ENCODE measurements at regions not wholly inside any gene's neighbourhood (a gene's known extent, or its start where the extent isn't known, plus 50 kb on each side); places are given as distances from the start of the nearest gene placed in this dataset.

GRCh38 chr16:9627427-9627826, 536.0 kb downstream of the HAPSTR1 start:
- Histone ChIP-seq H3F3A (ENCODE audit: insufficient read depth) (no peaks in the 10 kb centered on the region), H2AFZ (ENCODE audit: low read depth, low read length, severe bottlenecking) (no peak overlapping the region), H3K4me3 (ENCODE audit: insufficient read depth, low read length, poor library complexity, severe bottlenecking) (no peak overlapping the region), H3K36me3 (ENCODE audit: low read length) (no peaks in the 10 kb centered on the region), H3K9me2 (replicated peaks; ENCODE audit: insufficient read depth, low read length) (no peaks in the 10 kb centered on the region), H3K9ac (ENCODE audit: low read length) (no peak overlapping the region), H3K27ac (ENCODE audit: low read depth, low read length) (no peak overlapping the region), H4K20me1 (ENCODE audit: low read depth, low read length) (no peaks in the 10 kb centered on the region), H3K79me2 (ENCODE audit: insufficient read depth, low read length) (no peaks in the 10 kb centered on the region), H3K4me2 (ENCODE audit: low read depth, low read length, poor library complexity, severe bottlenecking) (no peak overlapping the region), H3K27me3 (ENCODE audit: low read length) (no peaks in the 10 kb centered on the region), H3K9me3 (ENCODE audit: insufficient read depth, low read length) (no peaks in the 10 kb centered on the region)
- TF ChIP-seq CTCF (IDR thresholded peaks at IDR 0.05; ENCODE audit: insufficient read depth, low read length, poor library complexity, severe bottlenecking) = no peak
- no peak for TF ChIP-seq EZH2phosphoT487 (conservative IDR thresholded peaks at IDR 0.05; ENCODE audit: low read length)

- H3K9ac ChIP-seq (ENCODE audit: low read length) = no peak overlapping the region
- no peaks in the 10 kb centered on the region for H3K27me3 ChIP-seq (ENCODE audit: low read length)
- TF ChIP-seq CTCF (IDR thresholded peaks at IDR 0.05; ENCODE audit: insufficient read depth, low read length, poor library complexity, severe bottlenecking) = no peak
- TF ChIP-seq EZH2phosphoT487 (conservative IDR thresholded peaks at IDR 0.05; ENCODE audit: low read length) = no peak
- no peaks in the 10 kb centered on the region for H3K9me2 ChIP-seq (replicated peaks; ENCODE audit: insufficient read depth, low read length)
- H3K27ac ChIP-seq (ENCODE audit: low read depth, low read length) = no peak overlapping the region
- H3K79me2 ChIP-seq (ENCODE audit: insufficient read depth, low read length) = no peaks in the 10 kb centered on the region
- no peaks in the 10 kb centered on the region for H3F3A ChIP-seq (ENCODE audit: insufficient read depth)
- no peaks in the 10 kb centered on the region for H4K20me1 ChIP-seq (ENCODE audit: low read depth, low read length)
- no peaks in the 10 kb centered on the region for H3K36me3 ChIP-seq (ENCODE audit: low read length)
- no peak overlapping the region for H3K4me3 ChIP-seq (ENCODE audit: insufficient read depth, low read length, poor library complexity, severe bottlenecking)
- no peak overlapping the region for H2AFZ ChIP-seq (ENCODE audit: low read depth, low read length, severe bottlenecking)
- no peak overlapping the region for H3K4me2 ChIP-seq (ENCODE audit: low read depth, low read length, poor library complexity, severe bottlenecking)
- no peaks in the 10 kb centered on the region for H3K9me3 ChIP-seq (ENCODE audit: insufficient read depth, low read length)
Measured at GRCh38 chr16:9630119-9630518, 538.7 kb downstream of the HAPSTR1 start.

GRCh38 chr16:9630985-9631384, 539.5 kb downstream of the HAPSTR1 start:
- no peak overlapping the region for H2AFZ ChIP-seq (ENCODE audit: low read depth, low read length, severe bottlenecking)
- H3K36me3 ChIP-seq (ENCODE audit: low read length) = no peaks in the 10 kb centered on the region
- H3K79me2 ChIP-seq (ENCODE audit: insufficient read depth, low read length) = no peaks in the 10 kb centered on the region
- no peaks in the 10 kb centered on the region for H3F3A ChIP-seq (ENCODE audit: insufficient read depth)
- no peak overlapping the region for H3K4me3 ChIP-seq (ENCODE audit: insufficient read depth, low read length, poor library complexity, severe bottlenecking)
- H3K9me2 ChIP-seq (replicated peaks; ENCODE audit: insufficient read depth, low read length) = no peaks in the 10 kb centered on the region
- H3K27ac ChIP-seq (ENCODE audit: low read depth, low read length) = no peak overlapping the region
- H4K20me1 ChIP-seq (ENCODE audit: low read depth, low read length) = no peaks in the 10 kb centered on the region
- H3K9me3 ChIP-seq (ENCODE audit: insufficient read depth, low read length) = no peaks in the 10 kb centered on the region
- no peak overlapping the region for H3K4me2 ChIP-seq (ENCODE audit: low read depth, low read length, poor library complexity, severe bottlenecking)
- H3K27me3 ChIP-seq (ENCODE audit: low read length) = no peaks in the 10 kb centered on the region
- H3K9ac ChIP-seq (ENCODE audit: low read length) = no peak overlapping the region
- TF ChIP-seq CTCF (IDR thresholded peaks at IDR 0.05; ENCODE audit: insufficient read depth, low read length, poor library complexity, severe bottlenecking) = no peak
- no peak for TF ChIP-seq EZH2phosphoT487 (conservative IDR thresholded peaks at IDR 0.05; ENCODE audit: low read length)
